C4-2B (cell line): ENCODE measurements at regions not wholly inside any gene's neighbourhood (a gene's known extent, or its start where the extent isn't known, plus 50 kb on each side); places are given as distances from the start of the nearest gene placed in this dataset.

Experiments
- H3K27ac ChIP-seq: fragments of 450-650 bp; 2 replicates; pipeline ENCODE4 v1.5.1; 2017
- ZFX ChIP-seq: fragments of 450-650 bp; IDR thresholded peaks from 2 replicates; pipeline ENCODE4 v1.6.1; 2017
- TF ChIP-seq, protein P1 (sequence below): fragments of 450-650 bp; conservative IDR thresholded peaks from 2 replicates; pipeline ENCODE4 v1.5.1; 2017; ENCODE audit warnings: mild to moderate bottlenecking

DNA sequence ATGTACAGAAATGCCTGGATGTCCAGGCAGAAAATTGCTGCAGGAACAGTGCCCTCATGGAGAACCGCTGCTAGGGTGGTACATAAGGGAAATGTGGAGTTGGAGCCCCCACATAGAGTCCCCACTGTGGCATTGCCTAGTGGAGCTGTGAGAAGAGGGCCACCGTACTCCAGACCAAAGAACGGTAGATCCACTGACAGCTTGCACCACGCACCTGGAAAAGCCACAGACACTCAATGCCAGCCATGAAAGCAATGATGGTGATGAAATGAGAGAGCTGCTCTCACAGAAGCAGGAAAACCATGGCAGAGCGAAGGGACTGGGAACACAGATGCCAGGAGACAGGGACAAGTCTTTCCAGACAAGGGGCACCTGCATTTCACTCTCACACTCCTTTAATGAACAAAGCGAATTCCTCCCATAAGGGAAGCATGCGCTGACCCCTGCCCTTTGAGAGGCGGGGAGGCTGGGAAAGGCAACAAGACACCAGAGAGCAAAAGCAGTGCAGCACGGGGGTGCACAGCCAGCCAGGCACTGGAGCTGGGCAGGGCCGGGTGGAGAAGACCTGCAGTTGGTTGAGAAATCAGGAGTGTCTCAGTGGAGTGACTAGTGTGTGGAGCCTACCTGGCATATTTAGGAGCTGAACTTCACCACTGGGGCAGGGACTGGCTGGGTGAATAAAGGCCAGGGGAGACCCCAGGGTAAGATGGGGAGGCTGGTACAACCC, 1025.2 kb downstream of the TBC1D22A start:
- H3K27ac ChIP-seq, result no peak overlapping the region
- TF ChIP-seq, protein P1, sequence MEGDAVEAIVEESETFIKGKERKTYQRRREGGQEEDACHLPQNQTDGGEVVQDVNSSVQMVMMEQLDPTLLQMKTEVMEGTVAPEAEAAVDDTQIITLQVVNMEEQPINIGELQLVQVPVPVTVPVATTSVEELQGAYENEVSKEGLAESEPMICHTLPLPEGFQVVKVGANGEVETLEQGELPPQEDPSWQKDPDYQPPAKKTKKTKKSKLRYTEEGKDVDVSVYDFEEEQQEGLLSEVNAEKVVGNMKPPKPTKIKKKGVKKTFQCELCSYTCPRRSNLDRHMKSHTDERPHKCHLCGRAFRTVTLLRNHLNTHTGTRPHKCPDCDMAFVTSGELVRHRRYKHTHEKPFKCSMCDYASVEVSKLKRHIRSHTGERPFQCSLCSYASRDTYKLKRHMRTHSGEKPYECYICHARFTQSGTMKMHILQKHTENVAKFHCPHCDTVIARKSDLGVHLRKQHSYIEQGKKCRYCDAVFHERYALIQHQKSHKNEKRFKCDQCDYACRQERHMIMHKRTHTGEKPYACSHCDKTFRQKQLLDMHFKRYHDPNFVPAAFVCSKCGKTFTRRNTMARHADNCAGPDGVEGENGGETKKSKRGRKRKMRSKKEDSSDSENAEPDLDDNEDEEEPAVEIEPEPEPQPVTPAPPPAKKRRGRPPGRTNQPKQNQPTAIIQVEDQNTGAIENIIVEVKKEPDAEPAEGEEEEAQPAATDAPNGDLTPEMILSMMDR, result no peak
- no peak for TF ChIP-seq ZFX

DNA sequence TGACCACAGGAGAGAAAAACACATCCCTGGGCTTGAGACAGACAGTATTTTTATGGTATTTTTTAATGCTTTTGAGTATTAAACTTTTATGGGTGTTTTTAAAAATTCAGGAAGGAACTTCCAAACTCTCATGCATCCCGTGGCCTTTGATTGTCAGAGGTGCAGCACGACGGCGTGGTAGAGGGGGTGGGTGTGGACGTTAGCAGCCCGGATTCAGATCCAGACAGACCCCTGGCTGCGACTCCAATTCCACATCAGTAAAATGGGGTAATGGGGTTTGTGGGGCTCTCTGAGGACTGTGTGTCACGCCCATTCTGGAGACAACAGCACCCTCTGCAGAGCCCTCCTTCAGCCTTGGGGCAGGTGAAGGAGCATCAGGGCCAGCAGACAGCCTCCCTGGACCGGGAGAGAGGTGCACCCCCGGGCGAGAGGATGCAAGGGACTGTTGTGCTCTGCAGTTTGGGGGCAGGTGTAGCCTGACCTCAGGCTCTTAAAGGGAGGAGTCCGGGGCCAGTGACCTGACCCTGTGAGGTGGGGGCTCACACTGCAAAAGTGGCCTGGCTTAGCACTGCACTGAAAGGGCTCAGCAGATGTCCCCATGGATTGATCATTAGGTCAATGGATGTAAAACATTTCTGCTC, 1024.3 kb downstream of the TBC1D22A start:
- TF ChIP-seq ZFX, result no peak
- TF ChIP-seq, protein P1, result no peak
- no peak overlapping the region for H3K27ac ChIP-seq

DNA sequence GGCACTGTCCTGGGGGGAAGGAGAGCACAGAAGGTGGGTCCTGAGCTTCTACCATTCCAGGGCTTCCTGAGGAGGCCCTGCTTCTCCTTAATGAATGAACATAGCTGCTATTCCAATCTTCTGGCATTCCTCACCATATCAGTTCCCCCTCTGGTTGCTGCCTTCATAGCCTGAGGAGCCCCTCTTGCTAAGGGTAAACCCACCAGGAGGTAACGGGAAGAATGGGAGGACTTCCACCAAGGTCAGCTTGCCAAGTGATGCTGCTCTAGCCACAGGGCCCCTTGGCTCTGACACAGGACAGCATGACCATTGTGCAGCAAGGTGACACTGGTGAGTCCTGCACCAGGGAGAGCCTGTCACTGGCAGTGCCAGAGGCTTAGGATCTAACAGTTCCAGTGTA, 1022.5 kb downstream of the TBC1D22A start:
- H3K27ac ChIP-seq, result no peak overlapping the region
- TF ChIP-seq, protein P1, result no peak
- TF ChIP-seq ZFX, result no peak

DNA sequence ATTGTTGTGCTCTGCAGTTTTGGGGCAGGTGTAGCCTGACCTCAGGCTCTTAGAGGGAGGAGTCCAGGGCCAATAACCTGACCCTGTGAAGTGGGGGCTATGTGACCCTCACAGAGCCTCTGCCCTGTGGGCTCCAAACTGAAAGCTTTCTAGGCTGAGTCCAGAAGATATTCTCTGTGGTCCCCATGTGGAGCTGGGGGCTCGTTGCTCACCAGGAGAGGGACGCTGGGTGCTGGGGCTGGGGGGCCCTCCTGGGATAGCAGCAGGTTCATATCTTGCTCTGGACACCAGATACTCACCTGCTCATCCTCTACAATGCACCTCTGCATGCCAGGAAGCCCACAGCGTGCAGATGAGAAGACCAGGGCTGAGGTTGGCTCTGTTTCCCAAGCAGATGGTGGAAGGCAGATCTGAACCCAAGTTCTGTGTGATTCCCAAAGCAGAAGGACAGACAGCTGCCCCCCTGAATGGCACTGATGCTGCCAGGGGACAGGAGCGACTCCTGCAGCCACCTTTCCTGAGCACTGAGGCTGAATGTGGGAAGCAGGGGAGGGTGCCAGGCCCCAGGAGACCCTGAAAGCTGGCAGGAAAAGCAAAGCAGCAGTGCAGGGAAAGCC, 1022.0 kb downstream of the TBC1D22A start:
- no peak overlapping the region for H3K27ac ChIP-seq
- TF ChIP-seq ZFX, result no peak
- TF ChIP-seq, protein P1, result no peak

DNA sequence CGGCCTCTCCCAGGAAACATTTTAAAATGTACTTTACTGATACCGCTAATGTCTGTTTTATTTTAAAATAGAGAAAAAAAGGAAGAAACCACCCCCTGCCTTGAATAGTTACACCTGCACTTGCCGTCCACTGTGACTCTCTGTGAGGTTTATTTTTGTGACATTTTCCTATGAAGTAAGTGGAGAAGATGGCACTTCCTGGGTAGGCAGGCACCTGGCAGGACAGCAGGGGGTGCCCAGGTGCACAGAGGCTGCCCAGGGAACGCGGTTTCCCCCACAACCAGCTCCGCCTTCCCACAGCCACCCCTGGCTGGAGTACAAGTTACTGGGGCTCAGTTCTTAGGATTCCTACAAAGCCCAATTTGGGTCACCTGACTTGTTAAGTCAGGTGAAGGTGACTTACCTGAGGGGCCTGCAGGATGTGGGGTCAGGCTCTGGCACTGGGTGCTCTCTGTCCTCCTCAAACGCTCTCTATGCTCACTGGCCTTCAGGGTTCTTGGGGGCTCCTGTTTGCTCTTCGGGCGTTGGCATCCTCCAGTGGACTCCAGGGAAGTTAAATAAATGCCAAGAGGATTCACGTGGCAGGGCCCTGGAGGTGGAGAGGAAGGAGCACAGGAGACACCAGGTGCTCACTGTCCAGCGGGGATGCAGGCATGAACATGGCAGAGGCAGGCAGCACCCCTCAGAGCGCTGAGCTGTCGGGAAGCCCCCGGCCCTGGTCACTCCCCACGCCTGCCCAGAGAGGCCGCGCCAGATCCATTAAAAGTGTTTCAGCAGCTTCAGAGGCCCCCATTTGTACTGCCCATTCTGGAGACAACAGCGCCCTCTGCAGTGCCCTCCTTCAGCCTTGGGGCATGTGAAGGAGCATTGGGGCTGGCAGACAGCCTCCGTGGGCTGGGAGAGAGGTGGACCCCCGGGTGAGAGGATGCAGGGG, 1021.2 kb downstream of the TBC1D22A start:
- TF ChIP-seq, protein P1, result no peak
- no peak for TF ChIP-seq ZFX
- H3K27ac ChIP-seq, result no peak overlapping the region

DNA sequence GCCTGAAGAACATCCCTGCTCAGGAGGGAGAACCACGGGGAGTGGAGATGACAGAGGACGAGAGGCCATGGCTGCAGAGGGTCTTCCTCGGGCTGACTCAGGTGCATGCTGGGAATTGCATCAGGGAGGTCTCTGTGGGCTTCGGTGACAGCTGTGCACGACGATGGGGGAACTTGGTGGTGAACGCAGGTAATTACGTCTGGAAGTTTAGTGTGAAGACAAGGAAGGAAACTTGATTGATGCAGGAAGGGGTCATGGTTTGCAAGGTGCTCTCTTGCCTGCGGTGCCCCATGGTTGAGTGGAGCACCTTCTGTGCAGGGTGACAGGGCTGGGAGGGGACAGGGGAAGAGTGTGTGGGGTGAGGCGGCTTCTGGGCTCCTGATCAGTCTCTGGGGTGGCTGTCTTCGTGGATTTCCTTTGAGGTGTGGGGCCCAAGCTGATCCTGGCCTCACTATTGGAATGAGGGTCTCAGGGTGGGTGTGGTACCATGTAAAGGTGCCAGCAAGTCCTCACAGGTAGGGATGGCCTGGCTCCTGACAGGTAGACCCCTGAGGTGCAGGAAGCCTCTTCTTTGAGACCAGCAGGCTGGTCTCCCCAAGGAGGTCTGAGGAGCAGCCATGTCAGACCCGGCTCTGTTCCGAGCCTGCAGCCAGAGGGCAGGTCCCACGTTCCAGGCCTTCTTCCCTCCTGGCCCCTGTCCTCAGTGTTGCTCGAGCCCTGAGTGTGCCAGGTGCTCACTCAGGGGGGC, 1020.1 kb downstream of the TBC1D22A start:
- TF ChIP-seq, protein P1, result no peak
- TF ChIP-seq ZFX, result no peak
- no peak overlapping the region for H3K27ac ChIP-seq
